ENCODE measurements at regions not wholly inside any gene's neighbourhood (a gene's known extent, or its start where the extent isn't known, plus 50 kb on each side); places are given as distances from the start of the nearest gene placed in this dataset.

- no peak overlapping the region for H3K4me3 ChIP-seq
- H3K9me3 ChIP-seq = no peaks in the 10 kb centered on the region
- DNase-seq (ENCODE audit: low spot score) = no peak
- no peak overlapping the region for H3K27ac ChIP-seq
- no peaks in the 10 kb centered on the region for H3K4me1 ChIP-seq
- no peaks in the 10 kb centered on the region for H3K27me3 ChIP-seq
- TF ChIP-seq, protein P1, sequence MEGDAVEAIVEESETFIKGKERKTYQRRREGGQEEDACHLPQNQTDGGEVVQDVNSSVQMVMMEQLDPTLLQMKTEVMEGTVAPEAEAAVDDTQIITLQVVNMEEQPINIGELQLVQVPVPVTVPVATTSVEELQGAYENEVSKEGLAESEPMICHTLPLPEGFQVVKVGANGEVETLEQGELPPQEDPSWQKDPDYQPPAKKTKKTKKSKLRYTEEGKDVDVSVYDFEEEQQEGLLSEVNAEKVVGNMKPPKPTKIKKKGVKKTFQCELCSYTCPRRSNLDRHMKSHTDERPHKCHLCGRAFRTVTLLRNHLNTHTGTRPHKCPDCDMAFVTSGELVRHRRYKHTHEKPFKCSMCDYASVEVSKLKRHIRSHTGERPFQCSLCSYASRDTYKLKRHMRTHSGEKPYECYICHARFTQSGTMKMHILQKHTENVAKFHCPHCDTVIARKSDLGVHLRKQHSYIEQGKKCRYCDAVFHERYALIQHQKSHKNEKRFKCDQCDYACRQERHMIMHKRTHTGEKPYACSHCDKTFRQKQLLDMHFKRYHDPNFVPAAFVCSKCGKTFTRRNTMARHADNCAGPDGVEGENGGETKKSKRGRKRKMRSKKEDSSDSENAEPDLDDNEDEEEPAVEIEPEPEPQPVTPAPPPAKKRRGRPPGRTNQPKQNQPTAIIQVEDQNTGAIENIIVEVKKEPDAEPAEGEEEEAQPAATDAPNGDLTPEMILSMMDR (IDR thresholded peaks at IDR 0.05) = no peak
- no peaks in the 10 kb centered on the region for H3K36me3 ChIP-seq
These were observed 1286.0 kb upstream of the GJE1 start for GRCh38 chr6:140846503-140847261.

DNA sequence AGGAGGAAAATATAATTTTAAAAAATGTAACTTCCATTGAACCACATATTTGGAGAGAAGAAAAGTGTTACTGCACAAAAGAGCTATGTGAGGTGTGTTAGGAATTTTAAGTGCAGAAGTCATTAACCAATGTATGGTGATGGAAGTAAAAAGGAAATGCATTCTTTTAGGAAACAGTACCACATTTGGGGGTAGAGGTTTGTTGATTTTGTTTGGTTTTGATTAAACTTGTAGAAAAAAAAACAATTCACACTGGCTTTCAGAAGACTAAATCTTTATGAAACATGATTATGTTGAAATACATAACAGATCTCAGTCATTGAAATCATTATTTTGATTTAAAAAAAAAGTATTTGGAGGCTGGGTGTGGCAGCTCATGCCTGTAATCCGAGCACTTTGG is 1287.0 kb upstream of the GJE1 start:
- TF ChIP-seq, protein P1 (IDR thresholded peaks at IDR 0.05) = no peak
- Histone ChIP-seq H3K9me3 (no peaks in the 10 kb centered on the region), H3K27ac (no peak overlapping the region), H3K4me1 (no peaks in the 10 kb centered on the region), H3K27me3 (no peaks in the 10 kb centered on the region), H3K4me3 (no peak overlapping the region), H3K36me3 (no peaks in the 10 kb centered on the region)
- DNase-seq (ENCODE audit: low spot score) = no peak

DNA sequence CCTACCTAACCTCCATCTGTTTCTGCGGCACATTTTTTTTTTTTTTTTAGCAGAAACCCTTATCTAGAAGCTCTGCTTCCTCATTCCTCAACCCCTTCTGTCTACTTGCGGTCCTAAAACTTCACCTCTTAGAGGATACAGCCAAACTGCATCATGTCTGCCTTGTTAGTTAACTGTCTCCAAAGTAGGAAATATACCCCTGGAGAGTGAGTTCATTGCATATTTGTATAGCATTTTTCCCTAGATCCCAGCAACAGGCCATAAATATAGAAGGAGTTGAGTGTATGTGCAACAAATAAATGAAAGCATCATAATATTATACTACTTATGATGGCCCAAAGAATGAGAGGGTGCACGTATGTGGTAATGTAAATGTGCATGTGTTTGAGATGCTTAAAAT is 1288.6 kb upstream of the GJE1 start:
- TF ChIP-seq, protein P1 (IDR thresholded peaks at IDR 0.05) = no peak
- Histone ChIP-seq H3K27ac (no peak overlapping the region), H3K4me3 (no peak overlapping the region), H3K4me1 (no peaks in the 10 kb centered on the region), H3K9me3 (no peaks in the 10 kb centered on the region), H3K27me3 (no peaks in the 10 kb centered on the region), H3K36me3 (no peaks in the 10 kb centered on the region)
- DNase-seq (ENCODE audit: low spot score) = no peak

- no peaks in the 10 kb centered on the region for H3K4me1 ChIP-seq
- no peaks in the 10 kb centered on the region for H3K27me3 ChIP-seq
- no peak overlapping the region for H3K4me3 ChIP-seq
- DNase-seq (ENCODE audit: low spot score) = no peak
- no peaks in the 10 kb centered on the region for H3K36me3 ChIP-seq
- no peaks in the 10 kb centered on the region for H3K9me3 ChIP-seq
- TF ChIP-seq, protein P1 (IDR thresholded peaks at IDR 0.05) = no peak
- peak overlapping the region in 1 of 2 donors; percentile 16 for H3K27ac ChIP-seq
These were observed 1299.3 kb upstream of the GJE1 start for GRCh38 chr6:140833408-140833807.

DNA sequence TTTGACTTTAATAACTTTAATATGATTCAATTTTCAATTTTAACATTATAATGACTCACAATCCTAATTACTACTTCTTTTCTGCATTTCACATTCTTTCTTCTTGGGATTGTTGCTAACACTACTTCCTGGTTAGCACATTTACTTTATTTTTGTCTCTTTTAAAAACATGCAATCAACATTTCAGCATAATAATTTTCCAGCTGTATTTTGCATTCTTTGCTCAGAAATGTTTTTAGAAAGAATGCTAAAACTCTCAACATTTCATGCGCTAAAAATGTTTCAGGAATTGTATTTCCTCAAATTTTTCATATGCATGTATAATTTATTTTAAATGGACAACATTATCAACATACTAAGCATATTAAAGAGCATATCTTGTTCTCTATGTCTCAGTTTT is 1302.1 kb upstream of the GJE1 start:
- no peak for DNase-seq (ENCODE audit: low spot score)
- Histone ChIP-seq H3K4me3 (no peak overlapping the region), H3K36me3 (no peaks in the 10 kb centered on the region), H3K4me1 (no peaks in the 10 kb centered on the region), H3K27me3 (no peaks in the 10 kb centered on the region), H3K9me3 (no peaks in the 10 kb centered on the region), H3K27ac (no peak overlapping the region)
- TF ChIP-seq, protein P1 (IDR thresholded peaks at IDR 0.05) = no peak

DNA sequence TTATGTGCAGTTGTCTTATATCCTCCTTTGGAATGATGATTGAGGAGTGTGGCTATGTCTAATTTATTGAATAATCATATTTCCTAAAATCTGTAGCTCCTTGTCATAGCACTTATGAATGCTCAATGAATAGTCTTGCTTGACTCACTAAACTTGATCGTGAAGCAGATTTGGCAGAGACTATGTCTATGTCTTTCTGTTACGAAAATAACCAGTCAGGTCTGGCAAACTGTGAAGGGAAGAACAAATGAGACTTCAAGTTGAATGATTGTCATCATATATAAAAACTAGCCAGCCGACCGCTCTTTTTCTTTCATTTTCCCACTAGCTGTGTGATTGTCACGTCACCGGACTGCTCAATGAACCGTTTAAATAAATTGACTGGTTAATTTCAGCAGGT is 1303.9 kb upstream of the GJE1 start:
- DNase-seq (ENCODE audit: low spot score) = no peak

More for the DNA sequence above, 1303.9 kb upstream of the GJE1 start:
- Histone ChIP-seq H3K27me3 (no peaks in the 10 kb centered on the region), H3K36me3 (no peaks in the 10 kb centered on the region), H3K4me3 (no peak overlapping the region), H3K27ac (no peak overlapping the region), H3K4me1 (no peaks in the 10 kb centered on the region), H3K9me3 (no peaks in the 10 kb centered on the region)
- TF ChIP-seq, protein P1 (IDR thresholded peaks at IDR 0.05) = no peak

Measured in right atrium auricular region (tissue), 2 donors.